CD4-positive, alpha-beta memory T cell (primary cell): ENCODE measurements at regions not wholly inside any gene's neighbourhood (a gene's known extent, or its start where the extent isn't known, plus 50 kb on each side); places are given as distances from the start of the nearest gene placed in this dataset.
"Not testable (repeated sequence)": the region's sequence is repeated elsewhere in the genome, so short reads cannot be mapped to it uniquely, and the experiment has no call there.

ENCODE experiments used
- CTCF ChIA-PET: fragments of 350-600 bp; sonication (Branson Sonifier 250); formaldehyde crosslinking; loops from one replicate; lab custom pipeline; 2021; ENCODE audit warnings: inconsistent platforms; ENCODE audit not compliant: partially characterized antibody; lab: Charles Lee
- POLR2A ChIA-PET: fragments of 350-600 bp; sonication (Branson Sonifier 250); formaldehyde crosslinking; loops from one replicate; lab custom pipeline; 2021; ENCODE audit not compliant: partially characterized antibody; lab: Charles Lee
- DNase-seq, 5 donors: peaks; one replicate each; pipeline versions ENCODE4 v3.0.0 to v3.0.0-alpha.2; 2020 to 2022; ENCODE audit warnings: mixed read lengths in 1 of 5
- H3K27ac ChIP-seq: one replicate; pipeline ENCODE4 v1.7.0; 2013; ENCODE audit warnings: low read depth, low read length
- H3K27me3 ChIP-seq: 2 replicates; pipeline ENCODE4 v1.7.0; 2013; ENCODE audit warnings: mild to moderate bottlenecking, low read length, moderate library complexity; ENCODE audit not compliant: insufficient read depth
- H3K36me3 ChIP-seq: 2 replicates; pipeline ENCODE4 v1.7.0; 2013; ENCODE audit warnings: mild to moderate bottlenecking, low read length, moderate library complexity; ENCODE audit not compliant: insufficient read depth
- H3K4me1 ChIP-seq: 2 replicates; pipeline ENCODE4 v1.7.0; 2013; ENCODE audit warnings: mild to moderate bottlenecking, low read length, moderate library complexity; ENCODE audit not compliant: insufficient read depth
- H3K4me3 ChIP-seq, 2 donors: one replicate each; pipeline ENCODE4 v1.7.0; 2013; ENCODE audit warnings: low read length in 2 of 2, mild to moderate bottlenecking in 1 of 2
- H3K9me3 ChIP-seq, 2 donors: one replicate each; pipeline ENCODE4 v1.7.0; 2013; ENCODE audit warnings: low read length in 2 of 2, control low read depth in 1 of 2; ENCODE audit not compliant: control insufficient read depth in 1 of 2
- H3K27ac Mint-ChIP-seq, 7 donors: one replicate each; pipeline ENCODE4 v1.8.0; 2020 to 2021; ENCODE audit warnings: mixed read lengths in 7 of 7, mild to moderate bottlenecking in 6 of 7, inconsistent platforms in 3 of 7, moderate library complexity in 3 of 7
- H3K27me3 Mint-ChIP-seq, 2 donors: one replicate each; pipeline ENCODE4 v1.8.0; 2020 to 2021; ENCODE audit warnings: mixed read lengths in 2 of 2
- H3K36me3 Mint-ChIP-seq, 2 donors: one replicate each; pipeline ENCODE4 v1.8.0; 2020 to 2021; ENCODE audit warnings: mixed read lengths in 2 of 2, inconsistent platforms in 1 of 2, mild to moderate bottlenecking in 1 of 2
- H3K4me1 Mint-ChIP-seq, 4 donors: one replicate each; pipeline ENCODE4 v1.8.0; 2020 to 2021; ENCODE audit warnings: mixed read lengths in 4 of 4, mild to moderate bottlenecking in 1 of 4
- H3K4me3 Mint-ChIP-seq, 8 donors: one replicate each; pipeline ENCODE4 v1.8.0; 2020 to 2021; ENCODE audit warnings: mixed read lengths in 8 of 8, mild to moderate bottlenecking in 7 of 8, moderate library complexity in 6 of 8, inconsistent platforms in 3 of 8
- H3K9me3 Mint-ChIP-seq, 8 donors: one replicate each; pipeline ENCODE4 v1.8.0; 2020 to 2021; ENCODE audit warnings: mixed read lengths in 8 of 8, mild to moderate bottlenecking in 5 of 8, inconsistent platforms in 3 of 8, moderate library complexity in 1 of 8
- intact Hi-C: fragments of 100-400 bp; cut with micrococcal nuclease; formaldehyde crosslinking; loops from one replicate; pipeline ENCODE4 v1.15.1; 2023

GRCh38 chr2:131802351-131802836 is 274.7 kb downstream of the CCDC74A start:
- peak overlapping the region in 7 of 8 donors; percentile 68 to 84 (median 79) for H3K4me3 Mint-ChIP-seq
- H3K27me3 ChIP-seq, result not testable (repeated sequence)

GRCh38 chr2:131803237-131803636 is 275.5 kb downstream of the CCDC74A start:
- H3K27ac Mint-ChIP-seq, intact Hi-C loops, H3K27ac ChIP-seq, H3K4me1 ChIP-seq, POLR2A ChIA-PET, CTCF ChIA-PET, H3K27me3 ChIP-seq, DNase-seq, H3K9me3 Mint-ChIP-seq, H3K36me3 ChIP-seq, H3K27me3 Mint-ChIP-seq, H3K4me1 Mint-ChIP-seq, H3K4me3 ChIP-seq, H3K36me3 Mint-ChIP-seq, H3K9me3 ChIP-seq: not testable (repeated sequence)
- H3K4me3 Mint-ChIP-seq, result peak overlapping the region in 2 of 8 donors; percentile 25 to 41

More at GRCh38 chr2:131802351-131802836, 274.7 kb downstream of the CCDC74A start:
- H3K9me3 ChIP-seq, H3K27ac Mint-ChIP-seq, H3K9me3 Mint-ChIP-seq, H3K4me1 Mint-ChIP-seq, H3K4me3 ChIP-seq, H3K36me3 Mint-ChIP-seq, H3K27me3 Mint-ChIP-seq, H3K36me3 ChIP-seq, H3K27ac ChIP-seq, H3K4me1 ChIP-seq: not testable (repeated sequence)
- CTCF ChIA-PET, result interaction anchor here (0.7 to 2.9 kb wide), 9 partner anchors 9 to 648 kb away, joined by 3 to 31 read pairs (median 4); no protein-coding TSS in a partner anchor
- POLR2A ChIA-PET, result interaction anchor here (1.7 kb wide), 1 partner anchor 129 kb away, joined by 5 read pairs; no protein-coding TSS in a partner anchor
- intact Hi-C loops, result loop anchor here (1.0 kb wide), 1 partner anchor 648 kb away; no protein-coding TSS in a partner anchor
- peak in 4 of 5 donors; percentile 2 to 32 (median 25) for DNase-seq

- POLR2A ChIA-PET, H3K27me3 ChIP-seq, CTCF ChIA-PET, H3K4me3 Mint-ChIP-seq, H3K27ac ChIP-seq, H3K4me1 Mint-ChIP-seq, H3K27ac Mint-ChIP-seq, H3K36me3 ChIP-seq, H3K9me3 ChIP-seq, DNase-seq, H3K4me3 ChIP-seq, H3K36me3 Mint-ChIP-seq, intact Hi-C loops, H3K27me3 Mint-ChIP-seq, H3K9me3 Mint-ChIP-seq, H3K4me1 ChIP-seq: not testable (repeated sequence)
Measured at GRCh38 chr2:131812605-131813004, 284.9 kb downstream of the CCDC74A start.

- H3K4me1 Mint-ChIP-seq, H3K27ac Mint-ChIP-seq, DNase-seq, H3K27me3 ChIP-seq, H3K27ac ChIP-seq, H3K36me3 Mint-ChIP-seq, H3K4me3 Mint-ChIP-seq, H3K27me3 Mint-ChIP-seq, H3K9me3 ChIP-seq, H3K4me1 ChIP-seq, H3K36me3 ChIP-seq, POLR2A ChIA-PET, H3K9me3 Mint-ChIP-seq, intact Hi-C loops, CTCF ChIA-PET, H3K4me3 ChIP-seq: not testable (repeated sequence)
Measured at GRCh38 chr2:131813378-131813777, 285.7 kb downstream of the CCDC74A start.

- H3K4me3 ChIP-seq, H3K9me3 Mint-ChIP-seq, H3K4me3 Mint-ChIP-seq, intact Hi-C loops, DNase-seq, H3K36me3 ChIP-seq, CTCF ChIA-PET, H3K4me1 Mint-ChIP-seq, H3K36me3 Mint-ChIP-seq, H3K27ac ChIP-seq, H3K27ac Mint-ChIP-seq, H3K27me3 Mint-ChIP-seq, H3K9me3 ChIP-seq, H3K27me3 ChIP-seq, POLR2A ChIA-PET, H3K4me1 ChIP-seq: not testable (repeated sequence)
Measured at GRCh38 chr2:131818267-131818973, 290.7 kb downstream of the CCDC74A start.

- H3K27me3 ChIP-seq, H3K36me3 Mint-ChIP-seq, H3K4me1 ChIP-seq, DNase-seq, H3K4me3 ChIP-seq, H3K4me3 Mint-ChIP-seq, intact Hi-C loops, H3K27ac Mint-ChIP-seq, H3K9me3 ChIP-seq, H3K27me3 Mint-ChIP-seq, H3K27ac ChIP-seq, H3K4me1 Mint-ChIP-seq, H3K36me3 ChIP-seq, POLR2A ChIA-PET, H3K9me3 Mint-ChIP-seq: not testable (repeated sequence)
- CTCF ChIA-PET, result interaction anchor here (1.4 kb wide), 1 partner anchor 21 kb away, joined by 5 read pairs; no protein-coding TSS in a partner anchor
Measured at GRCh38 chr2:131822237-131822721, 294.6 kb downstream of the CCDC74A start.

- DNase-seq, H3K27me3 ChIP-seq, H3K36me3 Mint-ChIP-seq, H3K36me3 ChIP-seq, H3K27me3 Mint-ChIP-seq, H3K27ac ChIP-seq, H3K4me3 ChIP-seq, H3K9me3 ChIP-seq, H3K4me1 ChIP-seq, intact Hi-C loops, H3K4me3 Mint-ChIP-seq, H3K4me1 Mint-ChIP-seq, H3K27ac Mint-ChIP-seq, POLR2A ChIA-PET, H3K9me3 Mint-ChIP-seq, CTCF ChIA-PET: not testable (repeated sequence)
Measured at GRCh38 chr2:131823058-131823457, 295.4 kb downstream of the CCDC74A start.
